Spleen (tissue), 7 donors: ENCODE measurements at regions not wholly inside any gene's neighbourhood (a gene's known extent, or its start where the extent isn't known, plus 50 kb on each side); places are given as distances from the start of the nearest gene placed in this dataset.

Experiments used
- POLR2A ChIP-seq, 3 donors: fragments of 450-650 bp; IDR thresholded peaks; one replicate each; pipeline ENCODE4 v1.5.1; 2017; ENCODE audit warnings: antibody characterized with exemption in 3 of 3, mild to moderate bottlenecking in 1 of 3
- POLR2AphosphoS5 ChIP-seq, 3 donors: sonication (generic); formaldehyde crosslinking; IDR thresholded peaks; one replicate each; pipeline ENCODE4 v1.5.1; 2017; ENCODE audit warnings: antibody characterized with exemption in 3 of 3
- TF ChIP-seq, protein P1 (sequence below), 11 experiments: fragments of 200-600 bp in 7 of 11; fragments of 450-650 bp in 4 of 11; sonication (generic) in 4 of 11; IDR thresholded peaks in 8 of 11; conservative IDR thresholded peaks in 3 of 11; 1 replicate in 7 of 11; 2 replicates in 4 of 11; pipeline versions ENCODE4 v1.4.0 to v1.8.0; 2016 to 2021; ENCODE audit warnings: antibody characterized with exemption in 11 of 11, inconsistent platforms in 4 of 11, mild to moderate bottlenecking in 1 of 11
- donor health status: DM: no; HTN: no; CAD: no; lungs with moderate emphysema.
- donor health status: DM: no; HTN: no; CAD: no.
- donor health status: DM: no; HTN: no; CAD: no.

DNA sequence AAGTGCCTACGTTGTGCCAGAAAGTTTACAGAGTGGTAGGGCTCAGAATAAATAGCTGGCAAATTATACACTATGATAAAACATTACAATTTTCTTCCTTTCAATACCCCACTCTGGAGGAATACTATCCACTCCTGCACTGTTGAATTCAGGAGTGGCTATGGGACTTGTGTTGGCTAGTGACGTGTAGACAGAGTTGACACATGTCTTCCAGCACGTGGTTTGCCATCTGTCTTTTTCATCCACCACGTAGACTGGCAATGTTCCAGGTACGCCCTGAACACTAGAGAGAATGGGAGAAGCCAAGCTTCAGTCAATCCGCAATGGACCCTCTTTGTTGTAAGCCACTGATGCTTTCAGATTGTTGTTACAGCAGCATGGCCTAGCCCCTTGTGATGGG, 168.8 kb upstream of the RBPJ start:
- TF ChIP-seq, protein P1, sequence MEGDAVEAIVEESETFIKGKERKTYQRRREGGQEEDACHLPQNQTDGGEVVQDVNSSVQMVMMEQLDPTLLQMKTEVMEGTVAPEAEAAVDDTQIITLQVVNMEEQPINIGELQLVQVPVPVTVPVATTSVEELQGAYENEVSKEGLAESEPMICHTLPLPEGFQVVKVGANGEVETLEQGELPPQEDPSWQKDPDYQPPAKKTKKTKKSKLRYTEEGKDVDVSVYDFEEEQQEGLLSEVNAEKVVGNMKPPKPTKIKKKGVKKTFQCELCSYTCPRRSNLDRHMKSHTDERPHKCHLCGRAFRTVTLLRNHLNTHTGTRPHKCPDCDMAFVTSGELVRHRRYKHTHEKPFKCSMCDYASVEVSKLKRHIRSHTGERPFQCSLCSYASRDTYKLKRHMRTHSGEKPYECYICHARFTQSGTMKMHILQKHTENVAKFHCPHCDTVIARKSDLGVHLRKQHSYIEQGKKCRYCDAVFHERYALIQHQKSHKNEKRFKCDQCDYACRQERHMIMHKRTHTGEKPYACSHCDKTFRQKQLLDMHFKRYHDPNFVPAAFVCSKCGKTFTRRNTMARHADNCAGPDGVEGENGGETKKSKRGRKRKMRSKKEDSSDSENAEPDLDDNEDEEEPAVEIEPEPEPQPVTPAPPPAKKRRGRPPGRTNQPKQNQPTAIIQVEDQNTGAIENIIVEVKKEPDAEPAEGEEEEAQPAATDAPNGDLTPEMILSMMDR (IDR thresholded peaks at IDR 0.05 in 8 of 11, conservative IDR thresholded peaks at IDR 0.05 in 3 of 11): no peak
- TF ChIP-seq POLR2A (IDR thresholded peaks at IDR 0.05): no peak
- TF ChIP-seq POLR2AphosphoS5 (IDR thresholded peaks at IDR 0.05): no peak
